Esophagus muscularis mucosa (tissue), 4 donors: ENCODE measurements at regions not wholly inside any gene's neighbourhood (a gene's known extent, or its start where the extent isn't known, plus 50 kb on each side); places are given as distances from the start of the nearest gene placed in this dataset.

Experiments
- DNase-seq: peaks from one replicate; pipeline ENCODE4 v3.0.0-alpha.2; 2017; ENCODE audit errors: extremely low spot score
- H3K27ac ChIP-seq, 4 donors: fragments of 200-600 bp; sonication (generic); replicated peaks in 1 of 4; 1 replicate in 3 of 4; 2 replicates in 1 of 4; pipeline ENCODE4 v1.5.1; 2016 to 2019; ENCODE audit warnings: mild to moderate bottlenecking in 1 of 4
- H3K27me3 ChIP-seq, 4 donors: fragments of 200-600 bp; sonication (generic); one replicate each; pipeline versions ENCODE4 v1.5.1 to v1.6.0; 2016 to 2019
- H3K36me3 ChIP-seq, 4 donors: fragments of 200-600 bp; sonication (generic); one replicate each; pipeline ENCODE4 v1.5.1; 2016 to 2019
- H3K4me1 ChIP-seq, 4 donors: fragments of 200-600 bp; sonication (generic); one replicate each; pipeline ENCODE4 v1.5.1; 2016 to 2019
- H3K4me3 ChIP-seq, 4 donors: fragments of 200-600 bp; sonication (generic); 1 replicate in 2 of 4; 2 replicates in 2 of 4; pipeline ENCODE4 v1.5.1; 2016 to 2019; ENCODE audit warnings: mild to moderate bottlenecking in 4 of 4, moderate library complexity in 1 of 4
- H3K9me3 ChIP-seq, 4 donors: fragments of 200-600 bp; sonication (generic); 1 replicate in 3 of 4; 2 replicates in 1 of 4; pipeline ENCODE4 v1.5.1; 2016 to 2019
- EP300 ChIP-seq: sonication (generic); formaldehyde crosslinking; IDR thresholded peaks from one replicate; pipeline ENCODE4 v1.6.1; 2017; ENCODE audit warnings: antibody characterized with exemption
- POLR2A ChIP-seq: fragments of 450-650 bp; IDR thresholded peaks from one replicate; pipeline ENCODE4 v1.6.1; 2017; ENCODE audit warnings: antibody characterized with exemption, moderate library complexity, mild to moderate bottlenecking, low read depth
- POLR2AphosphoS5 ChIP-seq, 2 donors: sonication (generic); formaldehyde crosslinking; IDR thresholded peaks; one replicate each; pipeline ENCODE4 v1.6.1; 2017; ENCODE audit warnings: antibody characterized with exemption in 2 of 2
- WGBS: methylation state at CpG from one replicate; pipeline ENCODE4 v1.1.5; 2018; 5-methylcytosine and 5-hydroxymethylcytosine counted together
- intact Hi-C: fragments of 100-400 bp; cut with DNase I; formaldehyde crosslinking; loops from one replicate; pipeline ENCODE4 v1.15.1; 2023
- TF ChIP-seq, protein P1 (sequence below), 3 experiments: fragments of 200-600 bp in 2 of 3; fragments of 450-650 bp in 1 of 3; sonication (generic) in 2 of 3; IDR thresholded peaks; one replicate each; pipeline ENCODE4 v1.5.1; 2017 to 2019; ENCODE audit warnings: antibody characterized with exemption in 3 of 3, mild to moderate bottlenecking in 2 of 3, moderate library complexity in 1 of 3

DNA sequence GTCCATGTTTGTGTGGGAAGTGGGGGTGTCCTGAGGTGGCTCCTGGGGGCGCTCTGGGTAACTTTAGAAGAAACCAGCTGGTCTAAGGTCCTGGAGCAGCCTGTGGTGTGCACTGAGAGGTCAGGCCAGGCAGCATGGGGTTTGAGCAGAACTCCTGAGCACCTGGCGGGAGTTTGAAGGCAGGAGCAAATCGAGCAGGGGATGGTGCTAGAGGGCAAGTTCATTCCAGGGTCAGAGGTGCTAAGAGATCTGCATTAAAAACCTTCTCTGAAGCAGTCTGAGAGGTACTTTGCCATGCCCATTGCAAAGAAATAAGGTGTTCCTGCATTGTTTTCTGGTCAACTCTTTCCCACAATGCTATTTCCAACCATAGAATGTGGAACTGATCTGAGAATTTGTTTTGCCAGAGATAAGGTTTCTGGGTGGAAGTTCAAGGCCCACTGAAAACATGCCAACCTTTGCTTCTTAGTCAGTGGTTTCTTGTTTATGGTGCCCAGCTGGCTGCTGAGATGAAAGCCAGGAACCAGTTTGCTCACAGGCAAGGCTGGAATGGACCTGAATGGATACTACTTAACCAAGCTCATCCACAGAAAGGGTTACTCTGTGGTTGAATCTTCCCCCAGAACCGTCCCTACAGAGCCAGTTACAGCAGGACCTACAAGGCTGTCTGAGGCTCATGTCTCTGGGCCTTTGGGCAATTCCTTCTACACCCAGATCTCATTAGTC, 136.3 kb upstream of the TMEM72 start:
- intact Hi-C loops, result no loop called here
- Histone ChIP-seq H3K4me1 (peaks cover 0 to 10% (median 7%) of the 10 kb centered on the region in 4 donors), H3K4me3 (no peak overlapping the region), H3K36me3 (no peaks in the 10 kb centered on the region), H3K27ac (no peak overlapping the region), H3K27me3 (no peaks in the 10 kb centered on the region), H3K9me3 (no peaks in the 10 kb centered on the region)
- TF ChIP-seq EP300 (no peak), POLR2AphosphoS5 (IDR thresholded peaks at IDR 0.05) (no peak), POLR2A (no peak)
- TF ChIP-seq, protein P1, sequence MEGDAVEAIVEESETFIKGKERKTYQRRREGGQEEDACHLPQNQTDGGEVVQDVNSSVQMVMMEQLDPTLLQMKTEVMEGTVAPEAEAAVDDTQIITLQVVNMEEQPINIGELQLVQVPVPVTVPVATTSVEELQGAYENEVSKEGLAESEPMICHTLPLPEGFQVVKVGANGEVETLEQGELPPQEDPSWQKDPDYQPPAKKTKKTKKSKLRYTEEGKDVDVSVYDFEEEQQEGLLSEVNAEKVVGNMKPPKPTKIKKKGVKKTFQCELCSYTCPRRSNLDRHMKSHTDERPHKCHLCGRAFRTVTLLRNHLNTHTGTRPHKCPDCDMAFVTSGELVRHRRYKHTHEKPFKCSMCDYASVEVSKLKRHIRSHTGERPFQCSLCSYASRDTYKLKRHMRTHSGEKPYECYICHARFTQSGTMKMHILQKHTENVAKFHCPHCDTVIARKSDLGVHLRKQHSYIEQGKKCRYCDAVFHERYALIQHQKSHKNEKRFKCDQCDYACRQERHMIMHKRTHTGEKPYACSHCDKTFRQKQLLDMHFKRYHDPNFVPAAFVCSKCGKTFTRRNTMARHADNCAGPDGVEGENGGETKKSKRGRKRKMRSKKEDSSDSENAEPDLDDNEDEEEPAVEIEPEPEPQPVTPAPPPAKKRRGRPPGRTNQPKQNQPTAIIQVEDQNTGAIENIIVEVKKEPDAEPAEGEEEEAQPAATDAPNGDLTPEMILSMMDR (IDR thresholded peaks at IDR 0.05), result no peak
- 90% methylated on average over 4 of the region's 4 CpGs for WGBS
- peak; percentile 83 for DNase-seq

DNA sequence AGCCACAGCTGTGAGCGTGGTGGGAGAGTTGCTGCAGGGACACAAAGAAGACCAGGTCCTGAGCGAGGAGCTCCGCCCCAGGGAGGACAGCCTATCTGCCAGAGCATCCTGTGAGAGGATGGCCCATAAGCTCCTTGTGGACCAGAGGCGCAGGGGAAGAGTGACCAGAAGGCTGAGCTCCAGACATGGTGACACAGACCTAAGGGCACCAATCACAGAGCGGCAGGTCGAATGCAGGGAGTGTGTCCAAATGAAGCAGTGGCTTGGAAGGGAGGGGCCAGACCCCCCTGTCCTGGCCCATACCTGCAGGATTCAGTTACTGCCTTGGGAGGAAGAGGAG, 135.8 kb upstream of the TMEM72 start:
- Histone ChIP-seq H3K9me3 (no peaks in the 10 kb centered on the region), H3K4me1 (peaks cover 0 to 6% (median 2%) of the 10 kb centered on the region in 4 donors), H3K27ac (no peak overlapping the region), H3K27me3 (no peaks in the 10 kb centered on the region), H3K4me3 (no peak overlapping the region), H3K36me3 (no peaks in the 10 kb centered on the region)
- intact Hi-C loops, result no loop called here
- no peak for TF ChIP-seq EP300
- no peak for TF ChIP-seq POLR2AphosphoS5 (IDR thresholded peaks at IDR 0.05)
- TF ChIP-seq, protein P1 (IDR thresholded peaks at IDR 0.05), result no peak
- TF ChIP-seq POLR2A, result no peak
- WGBS, result 88% methylated on average over 6 of the region's 6 CpGs
- DNase-seq, result peak; percentile 57

GRCh38 chr10:44776181-44776580, 135.0 kb upstream of the TMEM72 start:
- Histone ChIP-seq H3K36me3 (no peaks in the 10 kb centered on the region), H3K27ac (no peak overlapping the region), H3K4me1 (peaks cover 0 to 6% (median 0%) of the 10 kb centered on the region in 4 donors), H3K9me3 (no peaks in the 10 kb centered on the region), H3K4me3 (no peak overlapping the region), H3K27me3 (no peaks in the 10 kb centered on the region)
- intact Hi-C loops, result no loop called here
- DNase-seq, result no peak
- 36% methylated on average over 3 of the region's 3 CpGs for WGBS
- TF ChIP-seq, protein P1 (IDR thresholded peaks at IDR 0.05), result no peak
- TF ChIP-seq POLR2AphosphoS5 (IDR thresholded peaks at IDR 0.05) (no peak), POLR2A (no peak), EP300 (no peak)

GRCh38 chr10:44779511-44779910, 131.6 kb upstream of the TMEM72 start:
- Histone ChIP-seq H3K27me3 (no peaks in the 10 kb centered on the region), H3K36me3 (no peaks in the 10 kb centered on the region), H3K4me3 (no peak overlapping the region), H3K4me1 (peaks cover 0 to 6% (median 0%) of the 10 kb centered on the region in 4 donors), H3K9me3 (no peaks in the 10 kb centered on the region), H3K27ac (no peak overlapping the region)
- WGBS, result 84% methylated on average over 7 of the region's 7 CpGs
- TF ChIP-seq, protein P1 (IDR thresholded peaks at IDR 0.05), result no peak
- no peak for TF ChIP-seq POLR2A
- no peak for TF ChIP-seq EP300
- no peak for TF ChIP-seq POLR2AphosphoS5 (IDR thresholded peaks at IDR 0.05)
- DNase-seq, result peak; percentile 42
- intact Hi-C loops, result no loop called here

DNA sequence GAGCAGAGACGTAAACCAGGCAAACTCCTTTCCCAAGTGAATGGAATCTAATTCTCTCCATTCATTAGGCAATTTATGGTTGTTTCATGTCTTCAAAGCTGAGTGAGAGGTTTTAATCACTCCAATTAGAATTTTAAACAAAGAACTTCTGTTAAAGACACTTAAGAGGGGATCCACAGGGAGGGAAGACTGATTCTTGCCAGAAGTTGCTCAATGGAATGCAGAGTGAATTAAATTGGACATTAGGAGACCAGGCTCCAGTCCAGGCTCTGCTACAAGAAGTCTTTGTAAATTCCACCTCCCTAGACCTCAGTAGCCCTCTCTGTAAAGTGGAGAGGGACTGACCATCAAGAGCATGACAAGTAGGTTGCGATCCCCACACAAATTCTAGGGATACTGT, 130.7 kb upstream of the TMEM72 start:
- DNase-seq, result peak; percentile 39
- WGBS, result 78% methylated on average over 2 of the region's 2 CpGs
- no peak overlapping the region for H3K27ac ChIP-seq
- H3K4me3 ChIP-seq, result no peak overlapping the region
- intact Hi-C loops, result no loop called here
- no peaks in the 10 kb centered on the region for H3K36me3 ChIP-seq
- H3K9me3 ChIP-seq, result no peaks in the 10 kb centered on the region
- H3K27me3 ChIP-seq, result no peaks in the 10 kb centered on the region
- no peak for TF ChIP-seq POLR2AphosphoS5 (IDR thresholded peaks at IDR 0.05)
- TF ChIP-seq EP300, result no peak
- TF ChIP-seq, protein P1 (IDR thresholded peaks at IDR 0.05), result no peak
- TF ChIP-seq POLR2A, result no peak
- H3K4me1 ChIP-seq, result peaks cover 0 to 6% (median 0%) of the 10 kb centered on the region in 4 donors
